Caco-2 (cell line): ENCODE measurements at regions not wholly inside any gene's neighbourhood (a gene's known extent, or its start where the extent isn't known, plus 50 kb on each side); places are given as distances from the start of the nearest gene placed in this dataset.
"Not testable (repeated sequence)": the region's sequence is repeated elsewhere in the genome, so short reads cannot be mapped to it uniquely, and the experiment has no call there.

Experiments
- BruUV-seq: library from RNA; stranded (reverse); fragments of 400-500 nt; replicated peaks from 2 replicates; lab custom pipeline; 2021; lab: Mats Ljungman, UMichigan
- CTCF ChIA-PET: fragments of 300-600 bp; sonication (Branson Sonifier 250); formaldehyde crosslinking; loops from one replicate; lab custom pipeline; 2022; ENCODE audit warnings: antibody characterized with exemption; lab: Charles Lee
- POLR2A ChIA-PET: fragments of 300-600 bp; sonication (Branson Sonifier 250); formaldehyde crosslinking; loops from one replicate; lab custom pipeline; 2022; ENCODE audit warnings: antibody characterized with exemption; lab: Charles Lee
- DNase-seq, 2 experiments: peaks; one replicate each; pipeline versions ENCODE4 v3.0.0 to v3.0.0-alpha.2; 2020 to 2022
- H3K27me3 ChIP-seq: replicated peaks from 2 replicates; pipeline ENCODE4 v1.6.0; 2011; ENCODE audit warnings: low read length; ENCODE audit not compliant: control insufficient read depth, insufficient read depth
- H3K36me3 ChIP-seq: 2 replicates; pipeline ENCODE4 v1.5.1; 2011; ENCODE audit warnings: low read length; ENCODE audit not compliant: control insufficient read depth, insufficient read depth
- H3K4me1 ChIP-seq: fragments of 250-450 bp; sonication (Bioruptor Pico); 2 replicates; pipeline ENCODE4 v1.5.1; 2020; ENCODE audit warnings: mild to moderate bottlenecking
- H3K4me3 ChIP-seq: 2 replicates; pipeline ENCODE4 v1.5.1; 2011; ENCODE audit warnings: low read depth, mild to moderate bottlenecking, control low read depth, low read length
- H3K9me3 ChIP-seq: fragments of 250-450 bp; sonication (Bioruptor Pico); 2 replicates; pipeline ENCODE4 v1.5.1; 2020; ENCODE audit warnings: mild to moderate bottlenecking, moderate library complexity
- H3K27ac Mint-ChIP-seq: one replicate; pipeline ENCODE4 v1.8.0; 2022; ENCODE audit warnings: mixed read lengths; ENCODE audit not compliant: unreplicated experiment
- H3K27me3 Mint-ChIP-seq: one replicate; pipeline ENCODE4 v1.8.0; 2022; ENCODE audit warnings: mixed read lengths; ENCODE audit not compliant: insufficient read depth, unreplicated experiment
- H3K36me3 Mint-ChIP-seq: one replicate; pipeline ENCODE4 v1.8.0; 2022; ENCODE audit warnings: mild to moderate bottlenecking, mixed read lengths; ENCODE audit not compliant: insufficient read depth, unreplicated experiment
- H3K4me1 Mint-ChIP-seq: one replicate; pipeline ENCODE4 v1.8.0; 2022; ENCODE audit warnings: low read depth, mixed read lengths; ENCODE audit not compliant: unreplicated experiment
- H3K4me3 Mint-ChIP-seq: one replicate; pipeline ENCODE4 v1.8.0; 2022; ENCODE audit warnings: mild to moderate bottlenecking, moderate library complexity, mixed read lengths; ENCODE audit not compliant: unreplicated experiment
- H3K9me3 Mint-ChIP-seq: one replicate; pipeline ENCODE4 v1.8.0; 2022; ENCODE audit warnings: mixed read lengths; ENCODE audit not compliant: unreplicated experiment
- intact Hi-C: fragments of 100-400 bp; cut with micrococcal nuclease; formaldehyde crosslinking; loops from one replicate; pipeline ENCODE4 v1.10.0; 2022; ENCODE audit not compliant: unreplicated experiment
- TF ChIP-seq, protein P1 (sequence below), 2 experiments: fragments of 200-600 bp in 1 of 2; IDR thresholded peaks; 1 replicate in 1 of 2; 2 replicates in 1 of 2; pipeline versions ENCODE4 v1.5.1 to v1.8.0; 2011 to 2022; ENCODE audit warnings: antibody characterized with exemption in 1 of 2, control low read depth in 1 of 2, inconsistent platforms in 1 of 2, low read depth in 1 of 2, low read length in 1 of 2, mild to moderate bottlenecking in 1 of 2, moderate library complexity in 1 of 2; ENCODE audit not compliant: insufficient read depth in 1 of 2, severe bottlenecking in 1 of 2, unreplicated experiment in 1 of 2

DNA sequence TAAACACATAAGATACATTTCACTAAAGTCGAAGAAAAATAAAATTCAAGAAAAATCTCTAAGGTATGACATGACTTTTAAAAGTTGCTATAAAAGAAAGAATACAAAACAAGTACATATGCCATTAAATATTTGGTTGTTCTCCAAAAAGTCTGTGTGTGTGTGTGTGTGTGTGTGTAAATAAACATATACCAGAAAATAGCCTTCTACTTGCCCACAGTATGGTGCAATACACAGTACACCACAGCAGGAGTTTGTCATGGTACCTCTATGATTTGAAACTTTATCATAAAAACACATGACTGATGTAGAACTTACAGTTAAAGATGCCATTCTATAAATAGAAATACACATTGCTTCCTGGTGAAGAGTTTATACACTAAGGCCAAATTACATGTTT is 692.7 kb upstream of the MGAT4C start:
- Mint-ChIP-seq H3K4me3 (no peak overlapping the region), H3K27ac (no peak overlapping the region), H3K4me1 (no peaks in the 10 kb centered on the region), H3K36me3 (no peaks in the 10 kb centered on the region), H3K9me3 (no peaks in the 10 kb centered on the region), H3K27me3 (peaks cover 3% of the 10 kb centered on the region)
- H3K36me3 ChIP-seq = no peaks in the 10 kb centered on the region
- intact Hi-C loops = no loop called here
- TF ChIP-seq, protein P1, sequence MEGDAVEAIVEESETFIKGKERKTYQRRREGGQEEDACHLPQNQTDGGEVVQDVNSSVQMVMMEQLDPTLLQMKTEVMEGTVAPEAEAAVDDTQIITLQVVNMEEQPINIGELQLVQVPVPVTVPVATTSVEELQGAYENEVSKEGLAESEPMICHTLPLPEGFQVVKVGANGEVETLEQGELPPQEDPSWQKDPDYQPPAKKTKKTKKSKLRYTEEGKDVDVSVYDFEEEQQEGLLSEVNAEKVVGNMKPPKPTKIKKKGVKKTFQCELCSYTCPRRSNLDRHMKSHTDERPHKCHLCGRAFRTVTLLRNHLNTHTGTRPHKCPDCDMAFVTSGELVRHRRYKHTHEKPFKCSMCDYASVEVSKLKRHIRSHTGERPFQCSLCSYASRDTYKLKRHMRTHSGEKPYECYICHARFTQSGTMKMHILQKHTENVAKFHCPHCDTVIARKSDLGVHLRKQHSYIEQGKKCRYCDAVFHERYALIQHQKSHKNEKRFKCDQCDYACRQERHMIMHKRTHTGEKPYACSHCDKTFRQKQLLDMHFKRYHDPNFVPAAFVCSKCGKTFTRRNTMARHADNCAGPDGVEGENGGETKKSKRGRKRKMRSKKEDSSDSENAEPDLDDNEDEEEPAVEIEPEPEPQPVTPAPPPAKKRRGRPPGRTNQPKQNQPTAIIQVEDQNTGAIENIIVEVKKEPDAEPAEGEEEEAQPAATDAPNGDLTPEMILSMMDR (IDR thresholded peaks at IDR 0.05; ENCODE audit: insufficient read depth in 1 of 2, low read depth in 1 of 2, low read length in 1 of 2, severe bottlenecking in 1 of 2, unreplicated experiment in 1 of 2) = no peak
- no peaks in the 10 kb centered on the region for H3K27me3 ChIP-seq
- ChIA-PET CTCF (no interaction called here), POLR2A (no interaction called here)
- BruUV-seq = no TSS peak
- no peaks in the 10 kb centered on the region for H3K4me1 ChIP-seq
- H3K9me3 ChIP-seq = no peaks in the 10 kb centered on the region
- no peak overlapping the region for H3K4me3 ChIP-seq
- DNase-seq = no peak

DNA sequence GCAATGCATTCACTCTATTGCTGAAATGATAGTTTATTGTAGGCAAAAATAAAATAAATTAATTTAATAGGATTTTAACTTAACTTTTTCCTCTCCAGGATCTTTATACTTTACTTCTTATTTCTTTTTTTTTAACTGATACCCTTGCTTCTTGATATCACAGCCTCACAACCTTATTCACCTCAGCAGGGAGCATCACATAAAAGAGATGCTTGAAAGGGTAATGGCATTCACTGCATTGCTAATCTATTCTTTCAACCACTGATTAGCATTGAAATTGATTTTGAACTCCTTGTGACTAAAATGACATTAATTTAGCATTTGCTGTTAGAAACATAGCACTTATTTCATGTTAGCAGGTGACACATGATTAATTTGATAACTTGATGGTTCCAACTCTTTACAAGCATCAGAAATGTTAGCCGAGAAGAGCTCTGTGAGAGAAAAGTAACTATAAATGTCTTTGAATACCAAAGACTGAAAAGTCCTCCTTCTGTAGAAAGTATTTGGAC is 689.5 kb upstream of the MGAT4C start:
- BruUV-seq = no TSS peak
- Mint-ChIP-seq H3K9me3 (no peaks in the 10 kb centered on the region), H3K4me1 (no peaks in the 10 kb centered on the region), H3K27me3 (peaks cover 8% of the 10 kb centered on the region), H3K27ac (no peak overlapping the region), H3K4me3 (no peak overlapping the region), H3K36me3 (no peaks in the 10 kb centered on the region)
- no peak for DNase-seq
- TF ChIP-seq, protein P1 (IDR thresholded peaks at IDR 0.05; ENCODE audit: insufficient read depth in 1 of 2, low read depth in 1 of 2, low read length in 1 of 2, severe bottlenecking in 1 of 2, unreplicated experiment in 1 of 2) = no peak
- ChIA-PET POLR2A (no interaction called here), CTCF (no interaction called here)
- intact Hi-C loops = no loop called here
- Histone ChIP-seq H3K9me3 (no peaks in the 10 kb centered on the region), H3K27me3 (no peaks in the 10 kb centered on the region), H3K4me3 (no peak overlapping the region), H3K36me3 (no peaks in the 10 kb centered on the region), H3K4me1 (no peaks in the 10 kb centered on the region)

DNA sequence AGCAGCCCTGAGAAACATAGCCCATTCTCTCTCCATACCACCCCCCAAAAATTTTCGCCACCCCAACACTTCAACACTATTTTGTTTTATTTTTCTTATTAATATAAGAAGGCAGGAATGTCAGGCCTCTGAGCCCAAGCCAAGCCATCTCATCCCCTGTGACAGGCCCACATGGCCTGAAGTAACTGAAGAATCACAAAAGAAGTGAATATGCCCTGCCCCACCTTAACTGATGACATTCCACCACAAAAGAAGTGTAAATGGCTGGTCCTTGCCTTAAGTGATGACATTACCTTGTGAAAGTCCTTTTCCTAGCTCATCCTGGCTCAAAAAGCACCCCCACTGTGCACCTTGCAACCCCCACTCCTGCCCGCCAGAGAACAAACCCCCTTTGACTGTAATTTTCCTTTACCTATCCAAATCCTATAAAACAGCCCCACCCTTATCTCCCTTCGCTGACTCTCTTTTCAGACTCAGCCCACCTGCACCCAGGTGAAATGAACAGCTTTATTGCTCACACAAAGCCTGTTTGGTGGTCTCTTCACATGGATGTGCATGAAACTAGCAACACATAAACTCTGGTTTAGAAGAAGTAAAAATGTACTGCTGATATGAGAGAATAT is 688.1 kb upstream of the MGAT4C start:
- H3K9me3 Mint-ChIP-seq, H3K36me3 Mint-ChIP-seq, H3K4me3 ChIP-seq, BruUV-seq, H3K4me1 ChIP-seq, H3K27ac Mint-ChIP-seq, H3K36me3 ChIP-seq, H3K4me3 Mint-ChIP-seq, POLR2A ChIA-PET, H3K4me1 Mint-ChIP-seq, DNase-seq, H3K9me3 ChIP-seq, intact Hi-C loops, CTCF ChIA-PET, H3K27me3 ChIP-seq: not testable (repeated sequence)
- peaks cover 14% of the 10 kb centered on the region for H3K27me3 Mint-ChIP-seq
